ENCODE measurements at regions not wholly inside any gene's neighbourhood (a gene's known extent, or its start where the extent isn't known, plus 50 kb on each side); places are given as distances from the start of the nearest gene placed in this dataset.
"Not testable (repeated sequence)": the region's sequence is repeated elsewhere in the genome, so short reads cannot be mapped to it uniquely, and the experiment has no call there.

GRCh38 chr9:73091909-73092308, 59.8 kb upstream of the ANXA1 start:
- Histone ChIP-seq H3K9me3 (ENCODE audit: low read depth, low read length, poor library complexity, severe bottlenecking) (no peaks in the 10 kb centered on the region), H3K4me3 (ENCODE audit: low read depth, low read length, poor library complexity, severe bottlenecking) (no peak overlapping the region), H3K27ac (ENCODE audit: low read depth, low read length, poor library complexity, severe bottlenecking) (no peak overlapping the region), H3K27me3 (replicated peaks; ENCODE audit: insufficient read depth, low read depth, low read length, poor library complexity) (no peaks in the 10 kb centered on the region), H3K4me1 (ENCODE audit: insufficient read depth, low read length, poor library complexity, severe bottlenecking) (no peaks in the 10 kb centered on the region), H3K36me3 (ENCODE audit: insufficient read depth, low read length, poor library complexity, severe bottlenecking) (no peaks in the 10 kb centered on the region)
- BruUV-seq (replicated peaks): no TSS peak
- intact Hi-C loops (cut with micrococcal nuclease; ENCODE audit: unreplicated experiment): no loop called here
- POLR2A ChIA-PET (ENCODE audit: low non-redundant PET): no interaction called here
- TF ChIP-seq EZH2 (IDR thresholded peaks at IDR 0.05; ENCODE audit: borderline replicate concordance, low read depth, low read length, poor library complexity, severe bottlenecking): no peak
- DNase-seq (ENCODE audit: low spot score): no peak
- CTCF ChIA-PET: no interaction called here

- BruUV-seq (replicated peaks): no TSS peak
- Histone ChIP-seq H3K4me3 (ENCODE audit: low read depth, low read length, poor library complexity, severe bottlenecking) (no peak overlapping the region), H3K9me3 (ENCODE audit: low read depth, low read length, poor library complexity, severe bottlenecking) (no peaks in the 10 kb centered on the region), H3K27ac (ENCODE audit: low read depth, low read length, poor library complexity, severe bottlenecking) (no peak overlapping the region), H3K27me3 (replicated peaks; ENCODE audit: insufficient read depth, low read depth, low read length, poor library complexity) (no peaks in the 10 kb centered on the region), H3K4me1 (ENCODE audit: insufficient read depth, low read length, poor library complexity, severe bottlenecking) (no peaks in the 10 kb centered on the region), H3K36me3 (ENCODE audit: insufficient read depth, low read length, poor library complexity, severe bottlenecking) (no peaks in the 10 kb centered on the region)
- intact Hi-C loops (cut with micrococcal nuclease; ENCODE audit: unreplicated experiment): no loop called here
- DNase-seq (ENCODE audit: low spot score): no peak
- no peak for TF ChIP-seq EZH2 (IDR thresholded peaks at IDR 0.05; ENCODE audit: borderline replicate concordance, low read depth, low read length, poor library complexity, severe bottlenecking)
- TF ChIP-seq CTCF (conservative IDR thresholded peaks at IDR 0.05; ENCODE audit: low read depth, low read length): no peak
- POLR2A ChIA-PET (ENCODE audit: low non-redundant PET): no interaction called here
- CTCF ChIA-PET: no interaction called here
Observed at GRCh38 chr9:73090214-73090613, 61.5 kb upstream of the ANXA1 start.

GRCh38 chr9:73089304-73089985, 62.2 kb upstream of the ANXA1 start:
- no peaks in the 10 kb centered on the region for H3K36me3 ChIP-seq (ENCODE audit: insufficient read depth, low read length, poor library complexity, severe bottlenecking)
- no peaks in the 10 kb centered on the region for H3K27me3 ChIP-seq (replicated peaks; ENCODE audit: insufficient read depth, low read depth, low read length, poor library complexity)
- CTCF ChIA-PET: no interaction called here
- no peak for TF ChIP-seq CTCF (conservative IDR thresholded peaks at IDR 0.05; ENCODE audit: low read depth, low read length)
- TF ChIP-seq EZH2 (IDR thresholded peaks at IDR 0.05; ENCODE audit: borderline replicate concordance, low read depth, low read length, poor library complexity, severe bottlenecking): no peak
- no peak overlapping the region for H3K27ac ChIP-seq (ENCODE audit: low read depth, low read length, poor library complexity, severe bottlenecking)
- peaks cover under 1% of the 10 kb centered on the region for H3K4me1 ChIP-seq (ENCODE audit: insufficient read depth, low read length, poor library complexity, severe bottlenecking)
- H3K4me3 ChIP-seq (ENCODE audit: low read depth, low read length, poor library complexity, severe bottlenecking): no peak overlapping the region
- POLR2A ChIA-PET (ENCODE audit: low non-redundant PET): no interaction called here
- no TSS peak for BruUV-seq (replicated peaks)
- DNase-seq (ENCODE audit: low spot score): no peak
- no peaks in the 10 kb centered on the region for H3K9me3 ChIP-seq (ENCODE audit: low read depth, low read length, poor library complexity, severe bottlenecking)
- intact Hi-C loops (cut with micrococcal nuclease; ENCODE audit: unreplicated experiment): no loop called here

GRCh38 chr9:73087876-73088275, 63.8 kb upstream of the ANXA1 start:
- DNase-seq (ENCODE audit: low spot score); H3K4me1 ChIP-seq (ENCODE audit: insufficient read depth, low read length, poor library complexity, severe bottlenecking); H3K36me3 ChIP-seq (ENCODE audit: insufficient read depth, low read length, poor library complexity, severe bottlenecking); BruUV-seq (replicated peaks); H3K27ac ChIP-seq (ENCODE audit: low read depth, low read length, poor library complexity, severe bottlenecking); H3K4me3 ChIP-seq (ENCODE audit: low read depth, low read length, poor library complexity, severe bottlenecking); H3K27me3 ChIP-seq (replicated peaks; ENCODE audit: insufficient read depth, low read depth, low read length, poor library complexity); CTCF ChIA-PET; POLR2A ChIA-PET (ENCODE audit: low non-redundant PET); H3K9me3 ChIP-seq (ENCODE audit: low read depth, low read length, poor library complexity, severe bottlenecking); intact Hi-C loops (cut with micrococcal nuclease; ENCODE audit: unreplicated experiment): not testable (repeated sequence)
